HL-60/S4 (cell line): ENCODE measurements at regions not wholly inside any gene's neighbourhood (a gene's known extent, or its start where the extent isn't known, plus 50 kb on each side); places are given as distances from the start of the nearest gene placed in this dataset.

ENCODE experiments used
- in situ Hi-C: fragments of 300-500 bp; cut with MboI; formaldehyde crosslinking; loops from 2 replicates; pipeline ENCODE4 v1.14.3; 2022; ENCODE audit warnings: low sequenced_read_pairs

GRCh38 chr6:104579310-104579863 lies 280.3 kb downstream of the HACE1 start:
- in situ Hi-C loops: no loop called here

- in situ Hi-C loops: no loop called here
Measured at GRCh38 chr6:104575536-104575935, 284.2 kb downstream of the HACE1 start.

DNA sequence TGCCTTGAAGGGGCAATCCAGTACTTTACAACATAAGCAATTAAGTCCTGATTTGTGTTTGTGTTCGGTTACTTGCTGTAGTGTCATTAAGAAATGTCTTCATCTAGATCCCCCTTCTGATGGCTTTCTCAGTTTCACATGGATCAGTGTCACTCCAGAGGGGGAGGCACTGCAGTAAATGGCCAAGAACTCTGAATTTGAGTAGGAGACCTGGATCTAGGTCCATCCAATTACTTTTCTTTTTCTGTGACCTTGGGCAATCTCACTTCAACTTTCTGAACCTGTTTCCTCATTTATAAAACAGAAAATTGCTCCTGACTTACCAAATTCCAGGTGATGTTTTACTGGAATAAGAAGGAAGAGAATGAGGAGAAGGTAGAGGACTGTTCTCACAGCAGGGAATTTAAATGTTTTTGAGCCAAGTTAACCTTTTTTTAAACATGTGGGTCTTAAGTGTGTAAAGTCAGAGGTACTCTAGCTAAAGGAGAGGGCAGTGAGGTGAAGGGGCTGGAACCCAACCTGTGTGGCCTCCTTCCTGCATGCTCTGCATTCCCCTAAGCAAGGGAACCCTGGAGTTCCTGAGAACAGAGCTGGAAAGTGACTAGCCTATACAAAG lies 285.5 kb downstream of the HACE1 start:
- in situ Hi-C loops: no loop called here

DNA sequence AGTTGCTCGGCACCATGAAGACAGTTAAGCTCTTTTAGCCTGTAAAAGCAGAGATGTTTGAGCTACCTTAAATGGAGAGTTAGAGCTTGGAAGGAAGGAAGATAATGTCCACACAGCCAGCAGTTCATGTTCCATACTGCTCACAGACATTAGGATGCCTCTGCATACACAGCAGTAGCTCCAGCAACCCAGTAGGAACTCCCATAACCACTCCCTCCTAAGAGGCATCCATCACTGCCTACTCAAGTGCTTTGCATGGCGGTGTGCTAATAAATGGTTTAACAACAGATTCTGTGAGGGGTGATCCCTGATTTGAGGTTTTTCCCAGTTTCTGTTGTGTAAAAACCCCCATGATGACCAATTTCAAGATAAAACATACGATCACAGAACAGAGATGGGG lies 286.4 kb downstream of the HACE1 start:
- in situ Hi-C loops: no loop called here

DNA sequence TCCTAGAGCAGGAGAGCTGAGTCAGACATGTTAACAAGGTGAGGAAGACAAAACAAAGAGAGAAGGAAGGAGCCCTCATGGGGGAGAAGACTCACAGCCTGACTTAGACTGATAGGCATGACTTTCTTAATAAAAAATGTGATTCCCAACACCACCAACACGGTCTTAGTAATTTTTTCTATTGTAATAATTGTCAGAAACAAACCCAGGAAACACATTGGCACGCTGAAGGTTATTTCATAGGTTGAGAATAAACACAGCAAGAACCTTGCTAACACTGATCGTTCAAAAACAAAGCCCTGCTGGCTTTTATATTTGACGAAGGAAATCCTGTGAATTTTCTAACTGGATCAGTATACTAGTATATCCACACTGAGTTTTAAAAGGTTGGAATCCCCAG lies 286.8 kb downstream of the HACE1 start:
- in situ Hi-C loops: no loop called here

DNA sequence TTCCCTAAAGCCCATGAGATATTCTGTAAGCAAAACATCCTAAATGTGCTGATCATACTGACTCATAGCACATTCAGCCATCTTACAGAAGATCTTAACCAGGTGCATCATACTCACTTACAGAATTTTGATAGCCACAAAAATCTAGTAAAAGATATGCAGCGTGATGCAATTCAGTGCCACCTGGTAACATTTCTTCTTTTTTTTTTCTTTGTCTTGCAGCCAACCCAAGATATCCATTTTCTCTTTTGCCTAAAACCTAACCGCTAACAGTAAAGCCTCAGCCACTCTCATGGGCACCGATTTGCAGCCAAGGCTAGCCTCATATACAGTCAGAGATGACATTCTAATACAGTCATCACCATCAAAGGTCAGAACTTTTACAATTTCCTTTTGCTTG lies 293.3 kb downstream of the HACE1 start:
- in situ Hi-C loops: no loop called here

- in situ Hi-C loops: no loop called here
Measured at GRCh38 chr6:104563306-104563705, 296.4 kb downstream of the HACE1 start.

- in situ Hi-C loops: no loop called here
Measured at GRCh38 chr6:104559435-104560202, 300.1 kb downstream of the HACE1 start.

DNA sequence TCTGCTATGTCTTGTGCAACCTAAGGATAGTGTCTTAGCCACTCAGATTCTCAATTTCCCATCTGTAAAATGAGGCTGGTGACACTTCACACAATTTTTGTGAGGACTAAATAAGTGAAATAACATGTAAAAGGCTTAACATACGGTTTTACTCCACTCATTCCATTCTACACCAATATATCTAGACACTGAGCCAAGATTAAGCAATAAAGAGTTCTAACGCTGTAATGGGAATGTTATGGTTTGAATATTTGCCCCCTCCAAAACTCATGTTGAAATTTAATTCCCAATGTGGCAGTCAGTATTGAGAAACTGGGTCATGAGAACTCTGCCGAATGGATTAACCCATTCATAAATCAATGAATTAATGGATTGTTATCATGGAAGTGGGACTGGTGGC lies 301.0 kb downstream of the HACE1 start:
- in situ Hi-C loops: no loop called here

GRCh38 chr6:104548297-104548696 lies 311.4 kb downstream of the HACE1 start:
- in situ Hi-C loops: loop anchor here (25.0 kb wide), 1 partner anchor 214 kb away; no protein-coding TSS in a partner anchor

DNA sequence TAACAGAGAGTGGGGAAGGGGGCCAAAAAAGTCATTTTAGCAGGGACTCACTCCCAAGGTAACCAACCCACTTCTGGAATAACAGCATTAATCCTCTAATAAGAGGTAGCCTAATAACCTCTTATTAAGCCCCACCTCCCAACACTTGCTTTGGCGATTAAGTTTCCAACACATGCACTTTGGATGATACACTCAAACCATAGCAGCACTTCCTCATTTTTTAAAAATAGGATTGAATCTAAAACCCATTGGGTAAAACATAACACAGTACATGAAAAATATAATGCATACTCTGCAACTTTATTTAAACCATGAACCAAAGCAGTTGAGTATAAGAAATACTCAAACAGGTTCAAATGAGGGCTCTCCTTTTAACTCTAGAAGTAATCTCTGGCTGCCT lies 318.3 kb downstream of the HACE1 start:
- in situ Hi-C loops: loop anchor here (25.0 kb wide), 1 partner anchor 221 kb away; no protein-coding TSS in a partner anchor

DNA sequence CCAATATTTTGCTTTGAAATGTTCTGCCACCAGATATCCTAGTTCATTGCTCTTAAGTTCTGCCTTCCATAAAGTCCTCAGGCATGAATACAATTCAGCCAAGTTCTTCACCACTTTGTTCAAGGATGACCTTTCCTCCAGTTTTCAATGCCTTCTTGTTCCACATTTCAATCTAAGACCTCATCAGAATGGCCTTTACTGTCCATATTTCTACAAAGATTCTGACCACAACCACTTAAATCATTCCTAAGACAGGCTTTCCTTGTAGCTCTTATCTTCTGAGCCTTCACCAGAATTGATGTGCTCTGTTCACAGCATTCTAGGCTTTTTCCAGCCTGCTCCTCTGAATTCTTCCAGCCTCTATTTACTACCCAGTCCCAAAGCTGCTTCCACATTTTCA lies 319.0 kb downstream of the HACE1 start:
- in situ Hi-C loops: loop anchor here (25.0 kb wide), 1 partner anchor 222 kb away; no protein-coding TSS in a partner anchor

- in situ Hi-C loops: loop anchor here (25.0 kb wide), 1 partner anchor 223 kb away; no protein-coding TSS in a partner anchor
Measured at GRCh38 chr6:104539173-104539572, 320.5 kb downstream of the HACE1 start.

- in situ Hi-C loops: loop anchor here (25.0 kb wide), 1 partner anchor 224 kb away; no protein-coding TSS in a partner anchor
Measured at GRCh38 chr6:104537872-104538271, 321.8 kb downstream of the HACE1 start.

- in situ Hi-C loops: loop anchor here (25.0 kb wide), 1 partner anchor 225 kb away; no protein-coding TSS in a partner anchor
Measured at GRCh38 chr6:104537180-104537579, 322.5 kb downstream of the HACE1 start.

GRCh38 chr6:104532462-104532861 lies 327.3 kb downstream of the HACE1 start:
- in situ Hi-C loops: loop anchor here (25.0 kb wide), 1 partner anchor 230 kb away; no protein-coding TSS in a partner anchor

GRCh38 chr6:104531646-104532045 lies 328.1 kb downstream of the HACE1 start:
- in situ Hi-C loops: loop anchor here (25.0 kb wide), 1 partner anchor 231 kb away; no protein-coding TSS in a partner anchor

DNA sequence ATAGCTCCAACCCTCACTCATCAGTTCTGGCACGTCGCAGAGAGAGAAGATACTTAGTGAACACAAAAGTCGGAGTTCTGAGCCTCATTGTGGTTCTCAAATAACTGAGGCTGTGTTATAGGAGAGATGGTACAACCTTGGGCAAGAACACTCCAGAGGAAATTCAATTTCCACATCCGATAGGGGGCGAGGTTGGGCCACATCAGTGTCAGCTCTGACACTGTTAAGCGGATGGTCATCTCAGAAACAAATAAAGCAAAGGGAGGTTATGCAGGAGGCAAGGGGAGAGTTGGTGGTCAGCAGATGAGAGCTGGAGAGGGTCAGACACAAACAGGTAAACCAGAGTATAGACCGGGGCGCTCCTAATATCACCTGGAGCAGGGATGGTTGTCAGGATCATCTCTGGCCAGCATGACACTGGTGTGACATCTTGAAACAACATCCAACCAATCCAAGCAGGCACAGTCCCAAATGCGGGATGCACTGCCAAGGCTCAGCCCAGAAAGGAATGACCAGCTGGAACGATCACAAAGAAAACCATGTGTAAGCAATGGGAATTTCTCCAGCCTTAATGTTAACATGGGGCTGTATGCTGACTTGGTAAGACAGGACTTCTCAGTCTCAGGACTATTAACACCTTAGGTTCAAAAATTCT lies 331.8 kb downstream of the HACE1 start:
- in situ Hi-C loops: loop anchor here (25.0 kb wide), 1 partner anchor 234 kb away; no protein-coding TSS in a partner anchor

GRCh38 chr6:104527311-104527710 lies 332.4 kb downstream of the HACE1 start:
- in situ Hi-C loops: loop anchor here (25.0 kb wide), 1 partner anchor 235 kb away; no protein-coding TSS in a partner anchor

- in situ Hi-C loops: loop anchor here (25.0 kb wide), 1 partner anchor 236 kb away; no protein-coding TSS in a partner anchor
Measured at GRCh38 chr6:104526376-104526775, 333.3 kb downstream of the HACE1 start.
